HCT116 (cell line): ENCODE measurements at regions not wholly inside any gene's neighbourhood (a gene's known extent, or its start where the extent isn't known, plus 50 kb on each side); places are given as distances from the start of the nearest gene placed in this dataset.

Experiments used
- ATAC-seq: fragments of 200-7000 bp; cut with Tn5 transposase; 2 replicates; pipeline ENCODE4 v1.9.1; 2020; ENCODE audit warnings: mild to moderate bottlenecking, moderate library complexity
- BruUV-seq: library from RNA; stranded (reverse); fragments of 400-500 nt; replicated peaks from 2 replicates; lab custom pipeline; 2021; lab: Mats Ljungman, UMichigan
- CTCF ChIA-PET: fragments of 300-600 bp; sonication (Branson Sonifier 250); formaldehyde crosslinking; loops from one replicate; lab custom pipeline; 2021; ENCODE audit warnings: antibody characterized with exemption; lab: Charles Lee
- POLR2A ChIA-PET: fragments of 300-600, 350-600 bp; sonication (Branson Sonifier 250); formaldehyde crosslinking; loops from one replicate; lab custom pipeline; 2021; ENCODE audit warnings: antibody characterized with exemption; lab: Charles Lee
- RAD21 ChIA-PET, 2 experiments: fragments of 300-600 bp; sonication (Branson Sonifier 250); formaldehyde crosslinking; loops; one replicate each; lab custom pipeline; 2023; ENCODE audit warnings: low total read pairs in 2 of 2; ENCODE audit not compliant: uncharacterized antibody in 2 of 2, unreplicated experiment in 2 of 2, low non-redundant PET in 1 of 2; lab: Charles Lee
- DNase-seq: peaks from one replicate; pipeline ENCODE4 v3.0.0-alpha.2; 2010; ENCODE audit warnings: low read depth, low spot score
- H2AFZ ChIP-seq: fragments of 200-600 bp; shearing (Covaris generic), sonication (generic); 2 replicates; pipeline ENCODE4 v1.6.1; 2017; ENCODE audit warnings: low read depth, mixed run types, mixed read lengths, antibody characterized with exemption, low read length; ENCODE audit not compliant: poor library complexity, severe bottlenecking
- H3K27ac ChIP-seq: 2 replicates; pipeline ENCODE4 v1.5.1; 2012; ENCODE audit warnings: low read depth, low read length
- H3K27me3 ChIP-seq: fragments of 200-600 bp; sonication (generic); 2 replicates; pipeline ENCODE4 v1.6.1; 2016; ENCODE audit warnings: mixed run types, low read length, mixed read lengths; ENCODE audit not compliant: insufficient read depth
- H3K36me3 ChIP-seq, 2 experiments: fragments of 200-500 bp in 1 of 2; fragments of 200-600 bp in 1 of 2; sonication (Bioruptor generic) in 1 of 2; sonication (generic) in 1 of 2; 2 replicates each; pipeline versions ENCODE4 v1.5.1 to v1.6.1; 2014 to 2016; ENCODE audit warnings: low read length in 2 of 2, inconsistent platforms in 1 of 2, mixed read lengths in 1 of 2, mixed run types in 1 of 2; ENCODE audit not compliant: insufficient read depth in 2 of 2, control insufficient read depth in 1 of 2
- H3K4me1 ChIP-seq, 2 experiments: fragments of 200-600 bp in 1 of 2; sonication (generic) in 1 of 2; 2 replicates each; pipeline versions ENCODE4 v1.5.1 to v1.6.1; 2012 to 2017; ENCODE audit warnings: low read length in 2 of 2, inconsistent platforms in 1 of 2, mild to moderate bottlenecking in 1 of 2, mixed read lengths in 1 of 2, mixed run types in 1 of 2, moderate library complexity in 1 of 2; ENCODE audit not compliant: insufficient read depth in 2 of 2, control insufficient read depth in 1 of 2
- H3K4me2 ChIP-seq: fragments of 200-600 bp; sonication (generic); 2 replicates; pipeline ENCODE4 v1.6.1; 2017; ENCODE audit warnings: mixed run types, low read length, mixed read lengths
- H3K4me3 ChIP-seq, 2 experiments: fragments of 200-600 bp in 1 of 2; sonication (generic) in 1 of 2; replicated peaks in 1 of 2; 2 replicates each; pipeline ENCODE4 v1.5.1; 2011 to 2016; ENCODE audit warnings: low read length in 2 of 2, control low read depth in 1 of 2, low read depth in 1 of 2, mild to moderate bottlenecking in 1 of 2, mixed read lengths in 1 of 2, mixed run types in 1 of 2
- H3K79me2 ChIP-seq: fragments of 200-600 bp; sonication (generic); 2 replicates; pipeline ENCODE4 v1.6.1; 2017; ENCODE audit warnings: mild to moderate bottlenecking, mixed run types, low read length, moderate library complexity, mixed read lengths; ENCODE audit not compliant: insufficient read depth
- H3K9ac ChIP-seq: fragments of 200-600 bp; sonication (generic); 2 replicates; pipeline ENCODE4 v1.6.1; 2016; ENCODE audit warnings: low read length, mixed read lengths
- H3K9me2 ChIP-seq: fragments of 200-600 bp; sonication (generic), shearing (Covaris generic); 2 replicates; pipeline ENCODE4 v1.6.1; 2017; ENCODE audit warnings: mixed run types, mild to moderate bottlenecking, moderate library complexity; ENCODE audit not compliant: insufficient read depth
- H3K9me3 ChIP-seq, 2 experiments: fragments of 200-500 bp in 1 of 2; fragments of 200-600 bp in 1 of 2; sonication (Bioruptor generic) in 1 of 2; sonication (generic) in 1 of 2; 2 replicates each; pipeline ENCODE4 v1.6.1; 2014 to 2017; ENCODE audit warnings: low read length in 2 of 2, mixed read lengths in 2 of 2, inconsistent platforms in 1 of 2, low read depth in 1 of 2, mild to moderate bottlenecking in 1 of 2, mixed run types in 1 of 2, moderate library complexity in 1 of 2; ENCODE audit not compliant: control insufficient read depth in 1 of 2, insufficient read depth in 1 of 2
- H4K20me1 ChIP-seq: fragments of 200-600 bp; sonication (generic), shearing (Covaris generic); 2 replicates; pipeline ENCODE4 v1.6.1; 2017; ENCODE audit warnings: mixed run types, mild to moderate bottlenecking, moderate library complexity; ENCODE audit not compliant: insufficient read depth
- ELF1 ChIP-seq: IDR thresholded peaks from 2 replicates; pipeline ENCODE4 v1.6.1; 2012; ENCODE audit warnings: low read depth, borderline replicate concordance
- EZH2 ChIP-seq: fragments of 200-600 bp; sonication (generic); IDR thresholded peaks from 2 replicates; pipeline ENCODE4 v1.6.1; 2017; ENCODE audit warnings: antibody characterized with exemption, mixed run types
- EZH2phosphoT487 ChIP-seq: fragments of 200-600 bp; IDR thresholded peaks from 2 replicates; pipeline ENCODE4 v1.6.1; 2018; ENCODE audit warnings: antibody characterized with exemption, borderline replicate concordance
- FOSL1 ChIP-seq: IDR thresholded peaks from 2 replicates; pipeline ENCODE4 v1.6.1; 2012; ENCODE audit warnings: low read depth
- POLR2A ChIP-seq: IDR thresholded peaks from 2 replicates; pipeline ENCODE4 v1.7.0; 2011; ENCODE audit warnings: borderline replicate concordance; ENCODE audit not compliant: insufficient read depth, insufficient read length; ENCODE audit errors: extremely low read depth
- POLR2AphosphoS5 ChIP-seq: IDR thresholded peaks from 2 replicates; pipeline ENCODE4 v1.6.1; 2011; ENCODE audit warnings: mild to moderate bottlenecking, low read depth, low read length, moderate library complexity
- ZNF274 ChIP-seq: fragments of 200-500 bp; sonication (Bioruptor generic); IDR thresholded peaks from 2 replicates; pipeline ENCODE4 v1.6.1; 2014; ENCODE audit warnings: mild to moderate bottlenecking, low read depth, low read length, inconsistent platforms
- intact Hi-C: fragments of 100-400 bp; cut with micrococcal nuclease; formaldehyde crosslinking; loops from 2 replicates; pipeline ENCODE4 v1.10.0; 2022
- TF ChIP-seq, protein P1 (sequence below): IDR thresholded peaks from 2 replicates; pipeline ENCODE4 v1.6.1; 2012; ENCODE audit warnings: low read depth
- TF ChIP-seq, protein P2 (sequence below): IDR thresholded peaks from 2 replicates; pipeline ENCODE4 v1.6.1; 2012
- TF ChIP-seq, protein P3 (sequence below): IDR thresholded peaks from 2 replicates; pipeline ENCODE4 v1.6.1; 2011; ENCODE audit warnings: mild to moderate bottlenecking, low read length, moderate library complexity; ENCODE audit not compliant: insufficient replicate concordance; ENCODE audit errors: extremely low read depth
- TF ChIP-seq, protein P4 (sequence below), 3 experiments: fragments of 200-600 bp in 1 of 3; sonication (generic) in 1 of 3; IDR thresholded peaks in 2 of 3; conservative IDR thresholded peaks in 1 of 3; 2 replicates each; pipeline ENCODE4 v1.5.1; 2012 to 2017; ENCODE audit warnings: low read depth in 2 of 3, low read length in 2 of 3, antibody characterized with exemption in 1 of 3, borderline replicate concordance in 1 of 3, control low read depth in 1 of 3, mild to moderate bottlenecking in 1 of 3, mixed read lengths in 1 of 3, mixed run types in 1 of 3, moderate library complexity in 1 of 3; ENCODE audit not compliant: insufficient read depth in 1 of 3

DNA sequence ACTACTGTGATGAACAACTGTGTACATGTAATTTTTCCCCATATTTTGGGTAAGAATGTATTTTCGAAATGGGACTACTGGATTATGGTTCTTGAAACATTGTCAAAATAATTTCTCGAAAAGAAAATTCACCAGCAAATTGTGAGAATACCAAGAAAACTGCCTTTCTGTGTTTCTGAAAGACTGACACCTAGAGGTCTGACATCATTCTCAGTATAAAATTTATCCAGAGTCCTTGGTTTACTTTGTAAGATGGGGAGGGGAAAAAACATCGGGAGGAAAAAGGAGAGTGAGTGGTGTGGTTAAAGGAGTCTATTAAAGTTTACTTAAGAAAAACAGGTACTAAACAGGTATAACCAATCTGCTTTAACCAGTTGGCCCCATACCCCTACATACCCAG lies 149.2 kb downstream of the CEP120 start:
- no peak overlapping the region for H3K9ac ChIP-seq
- DNase-seq = no peak

DNA sequence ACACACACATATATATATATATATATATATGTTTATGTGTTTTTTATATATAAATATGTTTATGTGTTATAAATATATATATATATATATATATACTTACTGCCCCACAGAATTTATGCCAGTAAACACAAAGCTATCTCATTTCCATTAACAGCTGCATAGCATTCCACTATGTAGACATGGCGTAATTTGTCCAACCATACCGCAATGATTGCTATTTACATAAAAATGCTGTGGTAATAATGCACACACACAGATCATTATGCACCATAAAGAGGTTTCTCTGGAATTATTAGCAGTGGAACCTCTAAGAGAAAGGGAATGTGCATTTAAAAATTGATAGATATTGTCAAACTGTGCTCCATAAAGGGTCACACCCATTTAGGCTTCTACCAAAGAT lies 150.1 kb downstream of the CEP120 start:
- ChIA-PET RAD21 (no interaction called here), CTCF (no interaction called here), POLR2A (no interaction called here)
- Histone ChIP-seq H3K79me2 (no peaks in the 10 kb centered on the region), H3K9me2 (no peaks in the 10 kb centered on the region), H3K9ac (no peak overlapping the region), H3K27me3 (no peaks in the 10 kb centered on the region), H4K20me1 (no peaks in the 10 kb centered on the region), H3K4me1 (no peaks in the 10 kb centered on the region), H3K4me2 (no peak overlapping the region), H3K27ac (no peak overlapping the region), H2AFZ (no peak overlapping the region), H3K36me3 (no peaks in the 10 kb centered on the region), H3K4me3 (no peak overlapping the region), H3K9me3 (no peaks in the 10 kb centered on the region)
- BruUV-seq = no TSS peak
- no peak for DNase-seq
- intact Hi-C loops = loop anchor here (5.0 kb wide), 1 partner anchor 376 kb away; no protein-coding TSS in a partner anchor
- ATAC-seq = no peak
- TF ChIP-seq EZH2phosphoT487 (no peak), POLR2A (no peak), POLR2AphosphoS5 (no peak), ZNF274 (no peak), FOSL1 (no peak), ELF1 (no peak)
- TF ChIP-seq, protein P1, sequence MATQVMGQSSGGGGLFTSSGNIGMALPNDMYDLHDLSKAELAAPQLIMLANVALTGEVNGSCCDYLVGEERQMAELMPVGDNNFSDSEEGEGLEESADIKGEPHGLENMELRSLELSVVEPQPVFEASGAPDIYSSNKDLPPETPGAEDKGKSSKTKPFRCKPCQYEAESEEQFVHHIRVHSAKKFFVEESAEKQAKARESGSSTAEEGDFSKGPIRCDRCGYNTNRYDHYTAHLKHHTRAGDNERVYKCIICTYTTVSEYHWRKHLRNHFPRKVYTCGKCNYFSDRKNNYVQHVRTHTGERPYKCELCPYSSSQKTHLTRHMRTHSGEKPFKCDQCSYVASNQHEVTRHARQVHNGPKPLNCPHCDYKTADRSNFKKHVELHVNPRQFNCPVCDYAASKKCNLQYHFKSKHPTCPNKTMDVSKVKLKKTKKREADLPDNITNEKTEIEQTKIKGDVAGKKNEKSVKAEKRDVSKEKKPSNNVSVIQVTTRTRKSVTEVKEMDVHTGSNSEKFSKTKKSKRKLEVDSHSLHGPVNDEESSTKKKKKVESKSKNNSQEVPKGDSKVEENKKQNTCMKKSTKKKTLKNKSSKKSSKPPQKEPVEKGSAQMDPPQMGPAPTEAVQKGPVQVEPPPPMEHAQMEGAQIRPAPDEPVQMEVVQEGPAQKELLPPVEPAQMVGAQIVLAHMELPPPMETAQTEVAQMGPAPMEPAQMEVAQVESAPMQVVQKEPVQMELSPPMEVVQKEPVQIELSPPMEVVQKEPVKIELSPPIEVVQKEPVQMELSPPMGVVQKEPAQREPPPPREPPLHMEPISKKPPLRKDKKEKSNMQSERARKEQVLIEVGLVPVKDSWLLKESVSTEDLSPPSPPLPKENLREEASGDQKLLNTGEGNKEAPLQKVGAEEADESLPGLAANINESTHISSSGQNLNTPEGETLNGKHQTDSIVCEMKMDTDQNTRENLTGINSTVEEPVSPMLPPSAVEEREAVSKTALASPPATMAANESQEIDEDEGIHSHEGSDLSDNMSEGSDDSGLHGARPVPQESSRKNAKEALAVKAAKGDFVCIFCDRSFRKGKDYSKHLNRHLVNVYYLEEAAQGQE = no peak
- TF ChIP-seq, protein P2, sequence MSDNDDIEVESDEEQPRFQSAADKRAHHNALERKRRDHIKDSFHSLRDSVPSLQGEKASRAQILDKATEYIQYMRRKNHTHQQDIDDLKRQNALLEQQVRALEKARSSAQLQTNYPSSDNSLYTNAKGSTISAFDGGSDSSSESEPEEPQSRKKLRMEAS = no peak
- TF ChIP-seq, protein P3, sequence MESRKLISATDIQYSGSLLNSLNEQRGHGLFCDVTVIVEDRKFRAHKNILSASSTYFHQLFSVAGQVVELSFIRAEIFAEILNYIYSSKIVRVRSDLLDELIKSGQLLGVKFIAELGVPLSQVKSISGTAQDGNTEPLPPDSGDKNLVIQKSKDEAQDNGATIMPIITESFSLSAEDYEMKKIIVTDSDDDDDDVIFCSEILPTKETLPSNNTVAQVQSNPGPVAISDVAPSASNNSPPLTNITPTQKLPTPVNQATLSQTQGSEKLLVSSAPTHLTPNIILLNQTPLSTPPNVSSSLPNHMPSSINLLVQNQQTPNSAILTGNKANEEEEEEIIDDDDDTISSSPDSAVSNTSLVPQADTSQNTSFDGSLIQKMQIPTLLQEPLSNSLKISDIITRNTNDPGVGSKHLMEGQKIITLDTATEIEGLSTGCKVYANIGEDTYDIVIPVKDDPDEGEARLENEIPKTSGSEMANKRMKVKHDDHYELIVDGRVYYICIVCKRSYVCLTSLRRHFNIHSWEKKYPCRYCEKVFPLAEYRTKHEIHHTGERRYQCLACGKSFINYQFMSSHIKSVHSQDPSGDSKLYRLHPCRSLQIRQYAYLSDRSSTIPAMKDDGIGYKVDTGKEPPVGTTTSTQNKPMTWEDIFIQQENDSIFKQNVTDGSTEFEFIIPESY = no peak

More for the DNA sequence above, 149.2 kb downstream of the CEP120 start:
- no peaks in the 10 kb centered on the region for H3K4me1 ChIP-seq
- H3K9me2 ChIP-seq = no peaks in the 10 kb centered on the region
- H3K27me3 ChIP-seq = no peaks in the 10 kb centered on the region
- ATAC-seq = peak; percentile 40; the same call in 1 of the 2 replicates
- no peaks in the 10 kb centered on the region for H3K36me3 ChIP-seq
- H3K27ac ChIP-seq = no peak overlapping the region
- TF ChIP-seq, protein P4, sequence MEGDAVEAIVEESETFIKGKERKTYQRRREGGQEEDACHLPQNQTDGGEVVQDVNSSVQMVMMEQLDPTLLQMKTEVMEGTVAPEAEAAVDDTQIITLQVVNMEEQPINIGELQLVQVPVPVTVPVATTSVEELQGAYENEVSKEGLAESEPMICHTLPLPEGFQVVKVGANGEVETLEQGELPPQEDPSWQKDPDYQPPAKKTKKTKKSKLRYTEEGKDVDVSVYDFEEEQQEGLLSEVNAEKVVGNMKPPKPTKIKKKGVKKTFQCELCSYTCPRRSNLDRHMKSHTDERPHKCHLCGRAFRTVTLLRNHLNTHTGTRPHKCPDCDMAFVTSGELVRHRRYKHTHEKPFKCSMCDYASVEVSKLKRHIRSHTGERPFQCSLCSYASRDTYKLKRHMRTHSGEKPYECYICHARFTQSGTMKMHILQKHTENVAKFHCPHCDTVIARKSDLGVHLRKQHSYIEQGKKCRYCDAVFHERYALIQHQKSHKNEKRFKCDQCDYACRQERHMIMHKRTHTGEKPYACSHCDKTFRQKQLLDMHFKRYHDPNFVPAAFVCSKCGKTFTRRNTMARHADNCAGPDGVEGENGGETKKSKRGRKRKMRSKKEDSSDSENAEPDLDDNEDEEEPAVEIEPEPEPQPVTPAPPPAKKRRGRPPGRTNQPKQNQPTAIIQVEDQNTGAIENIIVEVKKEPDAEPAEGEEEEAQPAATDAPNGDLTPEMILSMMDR (IDR thresholded peaks at IDR 0.05 in 2 of 3, conservative IDR thresholded peaks at IDR 0.05 in 1 of 3; ENCODE audit: borderline replicate concordance in 1 of 3, insufficient read depth in 1 of 3, low read depth in 2 of 3, low read length in 2 of 3) = peak; percentile 10 to 40 (median 16); a peak in 3 of 6 replicates
- TF ChIP-seq EZH2 = no peak
- TF ChIP-seq, all 23 proteins: peak for 1
- ChIA-PET CTCF (no interaction called here), POLR2A (no interaction called here), RAD21 (no interaction called here)
- BruUV-seq = no TSS peak
- H4K20me1 ChIP-seq = no peaks in the 10 kb centered on the region
- intact Hi-C loops = loop anchor here (5.0 kb wide), 1 partner anchor 377 kb away; no protein-coding TSS in a partner anchor
- no peak overlapping the region for H3K4me2 ChIP-seq
- H3K4me3 ChIP-seq = no peak overlapping the region
- H3K79me2 ChIP-seq = no peaks in the 10 kb centered on the region
- no peaks in the 10 kb centered on the region for H3K9me3 ChIP-seq
- no peak overlapping the region for H2AFZ ChIP-seq
